Activated CD8-positive, alpha-beta T cell treated with anti-CD3 and anti-CD28 coated beads for 36 hours (primary cell): ENCODE measurements at regions not wholly inside any gene's neighbourhood (a gene's known extent, or its start where the extent isn't known, plus 50 kb on each side); places are given as distances from the start of the nearest gene placed in this dataset.

Source experiments
- ATAC-seq: fragments of 200-7000 bp; cut with Tn5 transposase; one replicate; pipeline ENCODE4 v1.10.0; 2021; ENCODE audit warnings: mild to moderate bottlenecking, moderate library complexity
- CTCF ChIA-PET: fragments of 350-600 bp; sonication (Branson Sonifier 250); formaldehyde crosslinking; loops from one replicate; lab custom pipeline; 2021; ENCODE audit warnings: antibody characterized with exemption; lab: Charles Lee
- POLR2A ChIA-PET: fragments of 350-600 bp; sonication (Branson Sonifier 250); formaldehyde crosslinking; loops from one replicate; lab custom pipeline; 2021; ENCODE audit warnings: antibody characterized with exemption; lab: Charles Lee
- DNase-seq: peaks from one replicate; pipeline ENCODE4 v3.0.0-alpha.2; 2020
- H3K27ac Mint-ChIP-seq: one replicate; pipeline ENCODE4 v1.8.0; 2021; ENCODE audit warnings: mild to moderate bottlenecking, mixed read lengths
- H3K27me3 Mint-ChIP-seq: one replicate; pipeline ENCODE4 v1.8.0; 2021; ENCODE audit warnings: mixed read lengths
- H3K36me3 Mint-ChIP-seq: one replicate; pipeline ENCODE4 v1.8.0; 2021; ENCODE audit warnings: low read depth, mixed read lengths
- H3K4me1 Mint-ChIP-seq: one replicate; pipeline ENCODE4 v1.8.0; 2021; ENCODE audit warnings: low read depth, mixed read lengths
- H3K4me3 Mint-ChIP-seq: one replicate; pipeline ENCODE4 v1.8.0; 2021; ENCODE audit warnings: mild to moderate bottlenecking, moderate library complexity, mixed read lengths
- H3K9me3 Mint-ChIP-seq: one replicate; pipeline ENCODE4 v1.8.0; 2021; ENCODE audit warnings: mixed read lengths
- intact Hi-C: fragments of 100-400 bp; cut with micrococcal nuclease; formaldehyde crosslinking; loops from one replicate; pipeline ENCODE4 v1.10.0; 2022
- TF ChIP-seq, protein P1 (sequence below): fragments of 200-600 bp; IDR thresholded peaks from one replicate; pipeline ENCODE4 v1.8.0; 2022; ENCODE audit warnings: antibody characterized with exemption, mild to moderate bottlenecking

DNA sequence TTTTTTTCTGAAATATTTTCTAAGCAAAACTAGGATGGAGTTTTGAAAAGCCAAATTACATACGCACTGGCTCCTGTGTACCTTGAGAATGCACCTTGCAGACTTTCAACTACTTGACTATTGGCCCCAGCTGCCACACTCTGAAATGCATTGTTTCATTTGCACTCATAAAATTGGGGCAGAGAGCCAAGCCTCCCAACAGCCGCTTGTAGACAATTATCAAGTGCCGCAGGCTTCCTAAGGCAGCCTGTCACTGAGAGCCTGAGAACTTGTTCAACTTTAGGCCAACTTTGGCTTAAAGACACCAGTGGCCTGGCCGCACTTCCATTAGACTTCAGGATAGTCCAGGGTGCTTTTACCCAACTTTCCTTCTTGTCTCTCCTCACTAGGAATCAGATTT, 115.7 kb upstream of the STARD13 start:
- H3K27me3 Mint-ChIP-seq, result no peaks in the 10 kb centered on the region
- H3K27ac Mint-ChIP-seq, result no peak overlapping the region
- no peaks in the 10 kb centered on the region for H3K4me1 Mint-ChIP-seq
- ChIA-PET CTCF (no interaction called here), POLR2A (no interaction called here)
- TF ChIP-seq, protein P1, sequence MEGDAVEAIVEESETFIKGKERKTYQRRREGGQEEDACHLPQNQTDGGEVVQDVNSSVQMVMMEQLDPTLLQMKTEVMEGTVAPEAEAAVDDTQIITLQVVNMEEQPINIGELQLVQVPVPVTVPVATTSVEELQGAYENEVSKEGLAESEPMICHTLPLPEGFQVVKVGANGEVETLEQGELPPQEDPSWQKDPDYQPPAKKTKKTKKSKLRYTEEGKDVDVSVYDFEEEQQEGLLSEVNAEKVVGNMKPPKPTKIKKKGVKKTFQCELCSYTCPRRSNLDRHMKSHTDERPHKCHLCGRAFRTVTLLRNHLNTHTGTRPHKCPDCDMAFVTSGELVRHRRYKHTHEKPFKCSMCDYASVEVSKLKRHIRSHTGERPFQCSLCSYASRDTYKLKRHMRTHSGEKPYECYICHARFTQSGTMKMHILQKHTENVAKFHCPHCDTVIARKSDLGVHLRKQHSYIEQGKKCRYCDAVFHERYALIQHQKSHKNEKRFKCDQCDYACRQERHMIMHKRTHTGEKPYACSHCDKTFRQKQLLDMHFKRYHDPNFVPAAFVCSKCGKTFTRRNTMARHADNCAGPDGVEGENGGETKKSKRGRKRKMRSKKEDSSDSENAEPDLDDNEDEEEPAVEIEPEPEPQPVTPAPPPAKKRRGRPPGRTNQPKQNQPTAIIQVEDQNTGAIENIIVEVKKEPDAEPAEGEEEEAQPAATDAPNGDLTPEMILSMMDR, result no peak
- intact Hi-C loops, result no loop called here
- no peaks in the 10 kb centered on the region for H3K9me3 Mint-ChIP-seq
- no peaks in the 10 kb centered on the region for H3K36me3 Mint-ChIP-seq
- ATAC-seq, result no peak
- no peak overlapping the region for H3K4me3 Mint-ChIP-seq
- no peak for DNase-seq

DNA sequence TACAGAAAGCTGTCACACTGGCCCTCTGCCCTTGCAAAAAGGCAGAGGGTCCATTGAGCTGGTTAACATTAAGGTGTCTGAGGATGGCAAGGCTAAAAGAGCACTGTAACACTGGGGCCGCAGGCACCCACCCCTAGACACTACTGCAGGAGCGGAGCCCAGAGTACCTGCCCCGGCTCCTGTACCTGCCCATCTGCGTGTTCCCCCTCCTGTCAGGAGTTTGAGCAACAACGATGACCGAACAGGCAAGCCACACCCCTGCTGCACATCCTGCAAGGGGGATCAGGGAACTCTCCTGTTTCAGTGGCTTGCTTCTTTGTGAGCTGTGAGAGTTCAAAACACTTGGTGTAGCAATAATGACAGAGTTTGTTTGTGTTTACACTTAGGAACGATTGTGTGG, 117.4 kb upstream of the STARD13 start:
- DNase-seq (no peak), ATAC-seq (no peak)
- no peaks in the 10 kb centered on the region for H3K9me3 Mint-ChIP-seq
- CTCF ChIA-PET, result no interaction called here
- no peaks in the 10 kb centered on the region for H3K27me3 Mint-ChIP-seq
- intact Hi-C loops, result no loop called here
- TF ChIP-seq, protein P1, result no peak
- H3K27ac Mint-ChIP-seq, result no peak overlapping the region
- no peak overlapping the region for H3K4me3 Mint-ChIP-seq
- H3K36me3 Mint-ChIP-seq, result no peaks in the 10 kb centered on the region
- no peaks in the 10 kb centered on the region for H3K4me1 Mint-ChIP-seq
- POLR2A ChIA-PET, result no interaction called here

DNA sequence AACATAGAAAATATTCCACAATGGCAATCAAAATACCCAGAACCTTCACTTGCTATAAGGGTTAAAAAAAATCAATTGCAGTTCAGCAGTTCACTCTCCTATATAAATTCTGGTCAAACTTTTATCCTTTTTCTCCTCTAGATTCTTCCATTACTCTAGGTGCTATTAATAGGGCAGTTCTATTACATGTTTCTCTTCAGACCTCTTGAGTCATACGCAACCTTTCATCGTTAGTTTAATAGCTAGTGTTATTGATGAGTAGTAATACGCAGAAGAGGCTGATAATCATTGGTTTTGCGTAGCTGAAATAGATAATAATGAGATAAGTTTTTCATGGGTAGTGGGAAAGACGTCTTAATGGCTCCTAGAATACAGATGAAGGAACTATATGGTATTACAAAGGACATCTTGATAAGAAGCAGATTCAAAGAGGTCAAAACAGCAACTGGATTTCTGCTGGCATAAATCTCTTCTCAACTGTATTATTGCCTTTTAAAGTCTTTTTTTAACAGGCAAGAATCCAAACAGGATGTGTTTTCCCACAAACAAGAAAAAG, 118.3 kb upstream of the STARD13 start:
- intact Hi-C loops, result no loop called here
- Mint-ChIP-seq H3K9me3 (no peaks in the 10 kb centered on the region), H3K4me1 (no peaks in the 10 kb centered on the region), H3K36me3 (no peaks in the 10 kb centered on the region), H3K4me3 (no peak overlapping the region), H3K27me3 (no peaks in the 10 kb centered on the region), H3K27ac (no peak overlapping the region)
- POLR2A ChIA-PET, result no interaction called here
- DNase-seq (no peak), ATAC-seq (no peak)
- TF ChIP-seq, protein P1, result no peak
- CTCF ChIA-PET, result no interaction called here

DNA sequence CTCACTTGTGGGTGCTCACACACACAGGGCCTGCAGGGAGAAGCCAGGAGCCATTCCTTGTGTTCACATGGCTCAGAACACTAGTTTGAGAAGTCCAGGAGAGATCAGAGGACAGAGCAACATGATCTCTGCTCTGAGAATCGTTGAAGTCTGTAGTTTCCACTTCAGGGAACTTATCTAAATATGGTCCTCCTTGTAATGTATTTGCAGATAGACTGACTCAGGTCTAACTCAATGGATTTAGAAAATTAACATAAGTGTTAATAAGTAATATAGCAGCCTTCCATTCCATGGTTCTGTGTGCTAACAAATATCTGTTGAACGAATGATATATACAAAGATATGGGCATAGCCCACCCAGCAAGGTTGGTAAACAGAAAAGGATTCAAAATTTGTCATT, 119.8 kb upstream of the STARD13 start:
- CTCF ChIA-PET, result no interaction called here
- H3K4me3 Mint-ChIP-seq, result no peak overlapping the region
- H3K9me3 Mint-ChIP-seq, result no peaks in the 10 kb centered on the region
- H3K4me1 Mint-ChIP-seq, result no peaks in the 10 kb centered on the region
- DNase-seq (no peak), ATAC-seq (no peak)
- no peak overlapping the region for H3K27ac Mint-ChIP-seq
- POLR2A ChIA-PET, result no interaction called here
- no peaks in the 10 kb centered on the region for H3K36me3 Mint-ChIP-seq
- intact Hi-C loops, result no loop called here
- peaks cover 8% of the 10 kb centered on the region for H3K27me3 Mint-ChIP-seq
- TF ChIP-seq, protein P1, result no peak

DNA sequence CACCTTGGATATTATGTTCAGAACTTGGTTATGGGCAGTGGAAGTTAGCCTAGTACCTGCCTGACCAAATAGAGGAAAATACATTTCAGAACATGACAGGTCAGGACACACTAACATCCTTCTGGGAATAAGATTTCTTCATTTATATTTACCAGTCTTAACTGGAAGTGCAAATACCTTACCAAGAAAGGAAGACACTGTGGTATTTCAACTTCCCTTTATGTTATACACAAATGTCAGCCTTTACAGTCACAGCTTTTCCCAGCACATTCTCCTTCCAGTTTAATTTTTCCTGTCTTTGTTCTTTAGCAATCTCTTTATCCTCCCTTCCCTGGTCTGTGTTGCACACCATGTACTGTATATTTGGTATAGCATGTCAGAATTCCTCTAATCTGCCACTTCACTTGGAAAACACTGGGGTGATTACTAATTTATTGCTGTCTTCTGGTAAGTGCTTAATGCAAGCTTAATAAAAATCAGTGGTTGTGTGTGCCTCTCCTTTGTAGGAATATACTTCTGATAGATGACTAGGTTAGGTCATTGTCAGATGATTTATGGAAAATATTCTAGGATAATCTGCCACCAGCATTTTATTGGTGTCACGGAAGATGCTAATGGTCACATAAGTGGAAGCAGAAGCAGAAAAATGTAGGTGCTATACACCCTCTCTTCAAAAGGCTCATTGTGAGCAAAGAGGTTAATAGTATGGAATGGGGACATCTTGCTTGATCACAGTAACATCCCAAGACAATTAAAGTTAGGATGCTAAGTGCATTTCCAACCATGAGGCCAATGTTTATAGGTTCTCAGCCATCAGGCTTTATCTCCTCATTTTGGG, 124.3 kb upstream of the STARD13 start:
- POLR2A ChIA-PET, result no interaction called here
- Mint-ChIP-seq H3K9me3 (no peaks in the 10 kb centered on the region), H3K4me3 (no peak overlapping the region), H3K36me3 (no peaks in the 10 kb centered on the region), H3K4me1 (no peaks in the 10 kb centered on the region), H3K27me3 (peaks cover 12% of the 10 kb centered on the region), H3K27ac (no peak overlapping the region)
- no peak for DNase-seq
- TF ChIP-seq, protein P1, result no peak
- intact Hi-C loops, result no loop called here
- ATAC-seq, result no peak
- CTCF ChIA-PET, result no interaction called here
